ENCODE measurements at regions not wholly inside any gene's neighbourhood (a gene's known extent, or its start where the extent isn't known, plus 50 kb on each side); places are given as distances from the start of the nearest gene placed in this dataset.

DNA sequence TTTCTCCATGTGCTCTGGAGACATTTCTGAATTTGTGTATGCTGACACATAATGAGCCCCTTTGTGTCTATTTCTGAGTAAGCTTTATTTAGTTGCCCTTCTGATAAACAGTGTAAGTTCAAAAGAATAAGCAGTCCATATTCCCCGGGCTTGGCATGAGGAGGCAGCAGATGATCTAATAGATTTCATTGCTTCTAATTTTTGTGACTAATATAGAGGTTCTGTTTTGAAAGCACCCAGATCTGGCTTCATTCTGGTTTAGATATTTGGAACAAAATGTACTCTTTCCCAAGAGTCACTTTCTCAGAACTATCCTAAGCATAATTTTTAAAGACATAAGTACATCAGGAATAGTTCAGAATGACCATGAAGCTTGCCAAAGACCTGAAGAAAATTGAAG, 290.9 kb downstream of the BTG1 start:
- ChIA-PET CTCF (no interaction called here), POLR2A (no interaction called here)
- H3K27me3 ChIP-seq (replicated peaks; ENCODE audit: control insufficient read depth, insufficient read depth, low read length), result no peaks in the 10 kb centered on the region
- no peaks in the 10 kb centered on the region for H3K36me3 ChIP-seq (ENCODE audit: control insufficient read depth, insufficient read depth, low read length)
- Mint-ChIP-seq H3K36me3 (ENCODE audit: insufficient read depth, unreplicated experiment) (no peaks in the 10 kb centered on the region), H3K27ac (ENCODE audit: unreplicated experiment) (no peak overlapping the region), H3K4me1 (ENCODE audit: low read depth, unreplicated experiment) (peaks cover 6% of the 10 kb centered on the region), H3K27me3 (ENCODE audit: insufficient read depth, unreplicated experiment) (peaks cover 8% of the 10 kb centered on the region), H3K4me3 (ENCODE audit: unreplicated experiment) (no peak overlapping the region), H3K9me3 (ENCODE audit: unreplicated experiment) (no peaks in the 10 kb centered on the region)
- BruUV-seq (replicated peaks), result no TSS peak
- H3K4me3 ChIP-seq (ENCODE audit: low read depth, low read length), result no peak overlapping the region
- H3K9me3 ChIP-seq, result no peaks in the 10 kb centered on the region
- intact Hi-C loops (cut with micrococcal nuclease; ENCODE audit: unreplicated experiment), result no loop called here
- H3K4me1 ChIP-seq, result no peaks in the 10 kb centered on the region
- TF ChIP-seq, protein P1, sequence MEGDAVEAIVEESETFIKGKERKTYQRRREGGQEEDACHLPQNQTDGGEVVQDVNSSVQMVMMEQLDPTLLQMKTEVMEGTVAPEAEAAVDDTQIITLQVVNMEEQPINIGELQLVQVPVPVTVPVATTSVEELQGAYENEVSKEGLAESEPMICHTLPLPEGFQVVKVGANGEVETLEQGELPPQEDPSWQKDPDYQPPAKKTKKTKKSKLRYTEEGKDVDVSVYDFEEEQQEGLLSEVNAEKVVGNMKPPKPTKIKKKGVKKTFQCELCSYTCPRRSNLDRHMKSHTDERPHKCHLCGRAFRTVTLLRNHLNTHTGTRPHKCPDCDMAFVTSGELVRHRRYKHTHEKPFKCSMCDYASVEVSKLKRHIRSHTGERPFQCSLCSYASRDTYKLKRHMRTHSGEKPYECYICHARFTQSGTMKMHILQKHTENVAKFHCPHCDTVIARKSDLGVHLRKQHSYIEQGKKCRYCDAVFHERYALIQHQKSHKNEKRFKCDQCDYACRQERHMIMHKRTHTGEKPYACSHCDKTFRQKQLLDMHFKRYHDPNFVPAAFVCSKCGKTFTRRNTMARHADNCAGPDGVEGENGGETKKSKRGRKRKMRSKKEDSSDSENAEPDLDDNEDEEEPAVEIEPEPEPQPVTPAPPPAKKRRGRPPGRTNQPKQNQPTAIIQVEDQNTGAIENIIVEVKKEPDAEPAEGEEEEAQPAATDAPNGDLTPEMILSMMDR (IDR thresholded peaks at IDR 0.05; ENCODE audit: insufficient read depth in 1 of 2, low read depth in 1 of 2, low read length in 1 of 2, severe bottlenecking in 1 of 2, unreplicated experiment in 1 of 2), result no peak
- DNase-seq, result no peak

- no TSS peak for BruUV-seq (replicated peaks)
- Histone ChIP-seq H3K4me1 (no peaks in the 10 kb centered on the region), H3K27me3 (replicated peaks; ENCODE audit: control insufficient read depth, insufficient read depth, low read length) (no peaks in the 10 kb centered on the region), H3K9me3 (no peaks in the 10 kb centered on the region), H3K36me3 (ENCODE audit: control insufficient read depth, insufficient read depth, low read length) (no peaks in the 10 kb centered on the region), H3K4me3 (ENCODE audit: low read depth, low read length) (no peak overlapping the region)
- no peak overlapping the region for H3K4me3 Mint-ChIP-seq (ENCODE audit: unreplicated experiment)
- no peak overlapping the region for H3K27ac Mint-ChIP-seq (ENCODE audit: unreplicated experiment)
- H3K9me3 Mint-ChIP-seq (ENCODE audit: unreplicated experiment), result no peaks in the 10 kb centered on the region
- ChIA-PET CTCF (no interaction called here), POLR2A (no interaction called here)
- peaks cover 8% of the 10 kb centered on the region for H3K27me3 Mint-ChIP-seq (ENCODE audit: insufficient read depth, unreplicated experiment)
- intact Hi-C loops (cut with micrococcal nuclease; ENCODE audit: unreplicated experiment), result no loop called here
- DNase-seq, result no peak
- no peaks in the 10 kb centered on the region for H3K36me3 Mint-ChIP-seq (ENCODE audit: insufficient read depth, unreplicated experiment)
- peaks cover 6% of the 10 kb centered on the region for H3K4me1 Mint-ChIP-seq (ENCODE audit: low read depth, unreplicated experiment)
- TF ChIP-seq, protein P1 (IDR thresholded peaks at IDR 0.05; ENCODE audit: insufficient read depth in 1 of 2, low read depth in 1 of 2, low read length in 1 of 2, severe bottlenecking in 1 of 2, unreplicated experiment in 1 of 2), result no peak
Measured at GRCh38 chr12:91853350-91854127, 292.1 kb downstream of the BTG1 start.

DNA sequence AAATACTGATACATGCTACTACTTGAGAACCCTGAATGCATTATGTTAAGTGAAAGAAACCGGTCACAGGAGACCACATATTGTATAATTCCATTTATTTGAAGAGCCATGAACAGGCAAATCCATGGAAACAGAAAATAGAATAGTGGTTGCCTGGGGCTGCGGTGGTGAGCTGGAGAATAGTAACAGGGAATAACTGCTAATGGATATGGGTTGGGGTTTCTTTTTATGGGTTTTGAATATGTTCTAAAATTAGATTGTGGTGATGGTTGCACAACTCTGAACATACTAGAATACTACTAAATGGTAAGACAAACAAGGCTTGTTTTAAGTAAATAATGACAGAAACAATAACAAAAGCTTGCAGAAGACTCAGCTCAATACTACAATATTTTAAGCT, 293.0 kb downstream of the BTG1 start:
- Mint-ChIP-seq H3K27me3 (ENCODE audit: insufficient read depth, unreplicated experiment) (peaks cover 10% of the 10 kb centered on the region), H3K9me3 (ENCODE audit: unreplicated experiment) (no peaks in the 10 kb centered on the region), H3K4me1 (ENCODE audit: low read depth, unreplicated experiment) (no peaks in the 10 kb centered on the region), H3K27ac (ENCODE audit: unreplicated experiment) (no peak overlapping the region), H3K4me3 (ENCODE audit: unreplicated experiment) (no peak overlapping the region), H3K36me3 (ENCODE audit: insufficient read depth, unreplicated experiment) (no peaks in the 10 kb centered on the region)
- no TSS peak for BruUV-seq (replicated peaks)
- H3K4me1 ChIP-seq, result no peaks in the 10 kb centered on the region
- CTCF ChIA-PET, result no interaction called here
- no peaks in the 10 kb centered on the region for H3K36me3 ChIP-seq (ENCODE audit: control insufficient read depth, insufficient read depth, low read length)
- no peak for DNase-seq
- TF ChIP-seq, protein P1 (IDR thresholded peaks at IDR 0.05; ENCODE audit: insufficient read depth in 1 of 2, low read depth in 1 of 2, low read length in 1 of 2, severe bottlenecking in 1 of 2, unreplicated experiment in 1 of 2), result no peak
- no peaks in the 10 kb centered on the region for H3K27me3 ChIP-seq (replicated peaks; ENCODE audit: control insufficient read depth, insufficient read depth, low read length)
- no peaks in the 10 kb centered on the region for H3K9me3 ChIP-seq
- POLR2A ChIA-PET, result no interaction called here
- intact Hi-C loops (cut with micrococcal nuclease; ENCODE audit: unreplicated experiment), result no loop called here
- H3K4me3 ChIP-seq (ENCODE audit: low read depth, low read length), result no peak overlapping the region
